Chondrocyte (in vitro differentiated cells): ENCODE measurements at regions not wholly inside any gene's neighbourhood (a gene's known extent, or its start where the extent isn't known, plus 50 kb on each side); places are given as distances from the start of the nearest gene placed in this dataset.

Source experiments
- DNase-seq: peaks from one replicate; pipeline ENCODE4 v3.0.0; 2021; ENCODE audit warnings: mixed read lengths, low spot score
- H3K27ac Mint-ChIP-seq: one replicate; pipeline ENCODE4 v1.8.0; 2021; ENCODE audit warnings: mild to moderate bottlenecking, moderate library complexity, mixed read lengths; ENCODE audit not compliant: unreplicated experiment
- H3K27me3 Mint-ChIP-seq: 2 replicates; pipeline ENCODE4 v1.8.0; 2021; ENCODE audit warnings: low read depth, mixed read lengths
- H3K36me3 Mint-ChIP-seq: 2 replicates; pipeline ENCODE4 v1.8.0; 2021; ENCODE audit warnings: low read depth, mixed read lengths
- H3K4me1 Mint-ChIP-seq: 2 replicates; pipeline ENCODE4 v1.8.0; 2021; ENCODE audit warnings: low read depth, mild to moderate bottlenecking, mixed read lengths
- H3K4me3 Mint-ChIP-seq: one replicate; pipeline ENCODE4 v1.8.0; 2021; ENCODE audit warnings: mild to moderate bottlenecking, moderate library complexity, mixed read lengths; ENCODE audit not compliant: unreplicated experiment
- H3K9me3 Mint-ChIP-seq: 2 replicates; pipeline ENCODE4 v1.8.0; 2021; ENCODE audit warnings: low read depth, mixed read lengths
- CTCF ChIP-seq: fragments of 200-600 bp; sonication (generic); IDR thresholded peaks from 2 replicates; pipeline ENCODE4 v1.5.0; 2021; ENCODE audit warnings: antibody characterized with exemption, mild to moderate bottlenecking, moderate library complexity

GRCh38 chr14:51479584-51480325 lies 172.0 kb upstream of the FRMD6 start:
- DNase-seq = no peak
- no peak overlapping the region for H3K27ac Mint-ChIP-seq

GRCh38 chr14:51481643-51482042 lies 170.1 kb upstream of the FRMD6 start:
- TF ChIP-seq CTCF = no peak
- H3K27me3 Mint-ChIP-seq = no peaks in the 10 kb centered on the region
- H3K27ac Mint-ChIP-seq = no peak overlapping the region
- no peaks in the 10 kb centered on the region for H3K36me3 Mint-ChIP-seq
- DNase-seq = no peak
- no peaks in the 10 kb centered on the region for H3K9me3 Mint-ChIP-seq
- H3K4me3 Mint-ChIP-seq = no peak overlapping the region
- H3K4me1 Mint-ChIP-seq = peaks cover 6% of the 10 kb centered on the region

More at GRCh38 chr14:51479584-51480325, 172.0 kb upstream of the FRMD6 start:
- Mint-ChIP-seq H3K36me3 (no peaks in the 10 kb centered on the region), H3K9me3 (no peaks in the 10 kb centered on the region), H3K27me3 (no peaks in the 10 kb centered on the region), H3K4me1 (peaks cover 13% of the 10 kb centered on the region), H3K4me3 (no peak overlapping the region)
- no peak for TF ChIP-seq CTCF

DNA sequence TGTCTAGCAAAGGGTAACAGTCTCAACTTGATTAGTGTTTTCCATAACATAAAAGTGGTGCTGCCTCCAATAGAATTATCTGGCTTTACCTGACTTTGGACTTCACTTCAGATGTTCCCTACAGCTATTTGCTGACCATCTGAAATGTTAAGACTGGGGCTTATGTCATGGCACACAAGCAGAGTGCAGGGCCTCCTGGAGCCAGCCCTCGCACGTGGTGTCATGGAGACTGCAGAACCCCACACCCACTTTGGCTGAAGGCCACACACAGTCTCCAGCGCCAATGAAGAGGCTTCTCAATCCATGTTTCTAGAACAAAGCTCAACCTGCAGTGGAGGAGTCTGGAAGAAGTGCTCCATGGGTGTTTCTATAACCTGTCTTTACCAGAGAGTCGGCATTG lies 169.6 kb upstream of the FRMD6 start:
- H3K4me3 Mint-ChIP-seq = no peak overlapping the region
- no peaks in the 10 kb centered on the region for H3K9me3 Mint-ChIP-seq
- peaks cover 2% of the 10 kb centered on the region for H3K4me1 Mint-ChIP-seq
- no peaks in the 10 kb centered on the region for H3K27me3 Mint-ChIP-seq
- TF ChIP-seq CTCF = no peak
- DNase-seq = no peak
- H3K27ac Mint-ChIP-seq = no peak overlapping the region
- no peaks in the 10 kb centered on the region for H3K36me3 Mint-ChIP-seq

- H3K4me3 Mint-ChIP-seq = no peak overlapping the region
- DNase-seq = no peak
- H3K27me3 Mint-ChIP-seq = no peaks in the 10 kb centered on the region
- H3K9me3 Mint-ChIP-seq = no peaks in the 10 kb centered on the region
- H3K36me3 Mint-ChIP-seq = no peaks in the 10 kb centered on the region
- H3K27ac Mint-ChIP-seq = no peak overlapping the region
- TF ChIP-seq CTCF = no peak
- H3K4me1 Mint-ChIP-seq = no peaks in the 10 kb centered on the region
Measured at GRCh38 chr14:51484485-51484884, 167.2 kb upstream of the FRMD6 start.

DNA sequence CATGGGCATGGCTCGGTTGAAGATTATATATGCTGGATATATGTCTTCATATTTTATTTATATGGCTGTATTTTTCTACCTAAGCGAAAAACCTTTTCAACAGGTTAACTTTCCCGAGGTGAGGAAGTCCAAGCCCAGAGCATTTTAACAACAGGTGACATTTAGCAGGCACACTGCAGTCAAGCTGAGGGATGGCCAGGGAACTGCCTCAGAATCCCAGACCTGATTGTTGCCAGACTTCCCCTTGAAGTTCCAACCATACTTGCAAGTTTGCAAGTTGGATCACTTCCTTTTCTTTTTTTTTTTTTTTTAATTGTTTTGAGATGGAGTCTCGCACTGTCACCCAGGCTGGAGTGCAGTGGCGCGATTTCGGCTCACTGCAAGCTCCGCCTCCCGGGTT lies 166.0 kb upstream of the FRMD6 start:
- TF ChIP-seq CTCF = no peak

More for the DNA sequence above, 166.0 kb upstream of the FRMD6 start:
- H3K36me3 Mint-ChIP-seq = no peaks in the 10 kb centered on the region
- no peak overlapping the region for H3K27ac Mint-ChIP-seq
- H3K4me1 Mint-ChIP-seq = peaks cover 6% of the 10 kb centered on the region
- H3K4me3 Mint-ChIP-seq = no peak overlapping the region
- DNase-seq = no peak
- no peaks in the 10 kb centered on the region for H3K27me3 Mint-ChIP-seq
- H3K9me3 Mint-ChIP-seq = no peaks in the 10 kb centered on the region
